Lung (tissue), 11 donors: ENCODE measurements at regions not wholly inside any gene's neighbourhood (a gene's known extent, or its start where the extent isn't known, plus 50 kb on each side); places are given as distances from the start of the nearest gene placed in this dataset.

Experiments used
- ATAC-seq: fragments of 200-7000 bp; cut with Tn5 transposase; one replicate; pipeline ENCODE4 v1.9.1; 2020; ENCODE audit warnings: moderate number of reproducible peaks; ENCODE audit not compliant: insufficient read depth, low FRiP score
- DNase-seq, 3 donors: peaks; one replicate each; pipeline ENCODE4 v3.0.0-alpha.2; 2013 to 2017
- H3K27ac ChIP-seq, 2 donors: one replicate each; pipeline ENCODE4 v1.5.1; 2013; ENCODE audit warnings: mild to moderate bottlenecking in 2 of 2, moderate library complexity in 2 of 2, control low read depth in 1 of 2, inconsistent platforms in 1 of 2, low read depth in 1 of 2, low read length in 1 of 2
- H3K27me3 ChIP-seq, 3 donors: one replicate each; pipeline ENCODE4 v1.5.1; 2013; ENCODE audit warnings: low read length in 2 of 3; ENCODE audit not compliant: control insufficient read depth in 3 of 3, insufficient read depth in 3 of 3
- H3K36me3 ChIP-seq, 4 donors: one replicate each; pipeline ENCODE4 v1.5.1; 2013; ENCODE audit warnings: low read length in 4 of 4, mild to moderate bottlenecking in 1 of 4, moderate library complexity in 1 of 4; ENCODE audit not compliant: control insufficient read depth in 4 of 4, insufficient read depth in 4 of 4
- H3K4me1 ChIP-seq, 5 donors: one replicate each; pipeline ENCODE4 v1.5.1; 2013; ENCODE audit warnings: low read length in 5 of 5, mild to moderate bottlenecking in 2 of 5, moderate library complexity in 1 of 5; ENCODE audit not compliant: control insufficient read depth in 5 of 5, insufficient read depth in 5 of 5
- H3K4me3 ChIP-seq: one replicate; pipeline ENCODE4 v1.5.1; 2013; ENCODE audit warnings: mild to moderate bottlenecking, control low read depth, moderate library complexity
- H3K9ac ChIP-seq, 2 donors: one replicate each; pipeline ENCODE4 v1.5.1; 2013; ENCODE audit warnings: low read length in 2 of 2, control low read depth in 1 of 2; ENCODE audit not compliant: insufficient read depth in 1 of 2
- H3K9me3 ChIP-seq, 4 donors: one replicate each; pipeline ENCODE4 v1.5.1; 2013; ENCODE audit warnings: low read length in 3 of 4, mild to moderate bottlenecking in 1 of 4, moderate library complexity in 1 of 4; ENCODE audit not compliant: control insufficient read depth in 4 of 4, insufficient read depth in 3 of 4
- CTCF ChIP-seq: IDR thresholded peaks from 2 replicates; pipeline ENCODE4 v1.5.1; 2012; ENCODE audit warnings: mild to moderate bottlenecking; ENCODE audit errors: control extremely low read depth, extremely low read depth
- WGBS, 2 donors: extraction: QIAGEN DNeasy Blood & Tissue Kit; methylation state at CpG; one replicate each; pipeline ENCODE4 v1.1.7; 2013; 5-methylcytosine and 5-hydroxymethylcytosine counted together
- donor health status: control.
- donor health status: control.
- donor health status: Bipolar disorder and iron deficiency.
- donor health status: healthy.
- donor health status: DM: yes; HTN: yes; CAD: no.

DNA sequence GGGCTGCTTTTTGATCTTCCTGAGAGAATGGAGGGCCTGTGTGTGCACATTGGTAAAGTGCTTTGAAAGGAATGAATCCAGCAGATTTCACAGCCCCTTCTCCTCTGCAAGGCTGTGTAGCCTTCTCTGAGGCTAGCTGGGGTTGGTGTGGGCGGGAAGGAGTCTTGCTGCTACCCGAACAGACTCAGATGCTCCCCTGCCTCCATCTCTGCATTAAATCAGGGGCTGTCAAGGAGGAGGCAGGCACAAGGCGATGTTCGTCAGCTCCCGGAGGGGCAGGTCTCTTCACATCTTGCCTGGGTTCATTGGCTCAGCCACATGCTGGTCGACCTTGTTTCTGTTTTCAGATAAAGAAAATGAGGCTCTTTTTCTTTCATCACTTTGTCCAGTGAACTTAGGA lies 291.5 kb upstream of the SULF2 start:
- H3K27ac ChIP-seq, result no peak overlapping the region
- H3K9ac ChIP-seq, result no peak overlapping the region
- H3K27me3 ChIP-seq, result no peaks in the 10 kb centered on the region
- WGBS, 2 donors, result 71 to 81% methylated on average over 6 of the region's 6 CpGs
- no peaks in the 10 kb centered on the region for H3K36me3 ChIP-seq
- H3K4me1 ChIP-seq, result no peaks in the 10 kb centered on the region
- H3K9me3 ChIP-seq, result no peaks in the 10 kb centered on the region
- H3K4me3 ChIP-seq, result no peak overlapping the region
- ATAC-seq (no peak), DNase-seq (no peak)
- no peak for TF ChIP-seq CTCF

GRCh38 chr20:48076247-48076646 lies 291.0 kb upstream of the SULF2 start:
- Histone ChIP-seq H3K27me3 (no peaks in the 10 kb centered on the region), H3K4me3 (no peak overlapping the region), H3K9me3 (no peaks in the 10 kb centered on the region), H3K9ac (no peak overlapping the region), H3K27ac (no peak overlapping the region), H3K4me1 (peaks cover 0 to 3% (median 0%) of the 10 kb centered on the region in 5 donors), H3K36me3 (no peaks in the 10 kb centered on the region)
- no peak for TF ChIP-seq CTCF
- ATAC-seq (no peak), DNase-seq (no peak)
- 89 to 97% methylated on average over 11 of the region's 11 CpGs for WGBS, 2 donors

DNA sequence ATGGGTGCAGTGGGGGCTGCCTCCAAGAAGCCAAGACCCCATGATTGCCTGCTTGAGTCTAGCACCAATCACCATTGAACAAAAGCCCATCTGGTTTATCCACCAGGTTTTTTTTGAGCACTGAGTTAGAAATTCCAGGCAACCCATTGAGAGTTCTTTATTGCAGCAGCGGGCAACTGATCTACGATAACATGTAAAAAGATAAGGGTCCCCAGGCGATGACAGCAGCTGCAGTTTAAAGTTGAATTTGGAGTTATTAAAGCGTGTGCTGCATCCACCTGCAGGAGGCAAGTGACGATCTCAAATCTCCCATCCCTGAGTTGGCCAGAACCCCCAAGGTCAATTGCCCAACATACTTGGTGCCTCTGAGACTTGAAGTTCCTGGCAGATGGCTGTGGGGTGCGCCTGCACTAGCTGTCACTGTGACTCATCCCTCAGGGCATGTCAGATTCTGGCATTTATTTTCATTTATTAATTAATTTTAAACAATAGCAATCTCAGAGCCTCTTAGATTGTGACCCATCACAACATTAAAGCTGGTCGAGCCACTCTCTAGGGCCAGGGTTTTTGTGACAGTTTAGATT lies 290.4 kb upstream of the SULF2 start:
- DNase-seq, result no peak
- H3K9ac ChIP-seq, result no peak overlapping the region
- no peaks in the 10 kb centered on the region for H3K36me3 ChIP-seq
- no peak for TF ChIP-seq CTCF
- H3K9me3 ChIP-seq, result no peaks in the 10 kb centered on the region
- 73 to 81% methylated on average over 7 of the region's 7 CpGs for WGBS, 2 donors
- ATAC-seq, result no peak
- H3K4me1 ChIP-seq, result peaks cover 0 to 5% (median 0%) of the 10 kb centered on the region in 5 donors
- H3K27ac ChIP-seq, result no peak overlapping the region
- no peak overlapping the region for H3K4me3 ChIP-seq
- H3K27me3 ChIP-seq, result no peaks in the 10 kb centered on the region

GRCh38 chr20:48070991-48071652 lies 285.8 kb upstream of the SULF2 start:
- H3K4me3 ChIP-seq, result no peak overlapping the region
- H3K4me1 ChIP-seq, result peaks cover 0 to 5% (median 0%) of the 10 kb centered on the region in 5 donors
- TF ChIP-seq CTCF, result no peak
- peaks cover 0 to 5% (median 0%) of the 10 kb centered on the region in 4 donors for H3K9me3 ChIP-seq
- H3K27me3 ChIP-seq, result no peaks in the 10 kb centered on the region
- no peak overlapping the region for H3K27ac ChIP-seq
- WGBS, 2 donors, result 53 to 79% methylated on average over 5 of the region's 5 CpGs
- no peak for ATAC-seq
- H3K9ac ChIP-seq, result no peak overlapping the region
- no peaks in the 10 kb centered on the region for H3K36me3 ChIP-seq
- DNase-seq, result no peak
